Neural cell (in vitro differentiated cells): ENCODE measurements at regions not wholly inside any gene's neighbourhood (a gene's known extent, or its start where the extent isn't known, plus 50 kb on each side); places are given as distances from the start of the nearest gene placed in this dataset.

Experiments
- H2AFZ ChIP-seq: fragments of 200-600, 300-800 bp; sonication (generic), shearing (Covaris generic); 2 replicates; pipeline ENCODE4 v1.6.0; 2014; ENCODE audit warnings: low read depth, mild to moderate bottlenecking, antibody characterized with exemption, low read length, moderate library complexity
- H3F3A ChIP-seq: fragments of 200-600 bp; shearing (Covaris generic); 2 replicates; pipeline ENCODE4 v1.6.1; 2016; ENCODE audit warnings: mild to moderate bottlenecking, moderate library complexity, mixed read lengths, antibody characterized with exemption, low read length; ENCODE audit not compliant: insufficient read depth, poor library complexity, severe bottlenecking
- H3K27ac ChIP-seq: fragments of 200-600, 300-800 bp; sonication (generic), shearing (Covaris generic); 2 replicates; pipeline ENCODE4 v1.5.1; 2014; ENCODE audit warnings: mild to moderate bottlenecking, low read length, moderate library complexity
- H3K27me3 ChIP-seq: fragments of 300-800, 200-600 bp; sonication (generic), shearing (Covaris generic); 2 replicates; pipeline ENCODE4 v1.6.0; 2014; ENCODE audit warnings: mild to moderate bottlenecking, low read depth, low read length, moderate library complexity; ENCODE audit not compliant: insufficient read depth
- H3K36me3 ChIP-seq: fragments of 300-800, 200-600 bp; sonication (generic), shearing (Covaris generic); 2 replicates; pipeline ENCODE4 v1.5.1; 2014; ENCODE audit warnings: mild to moderate bottlenecking, antibody characterized with exemption, low read length, moderate library complexity; ENCODE audit not compliant: insufficient read depth
- H3K4me2 ChIP-seq: fragments of 300-800, 200-600 bp; sonication (generic), shearing (Covaris generic); 2 replicates; pipeline ENCODE4 v1.6.0; 2014; ENCODE audit warnings: mild to moderate bottlenecking, low read length
- H3K4me3 ChIP-seq: fragments of 300-800, 200-600 bp; sonication (generic), shearing (Covaris generic); 2 replicates; pipeline ENCODE4 v1.5.1; 2014; ENCODE audit warnings: mild to moderate bottlenecking, low read length, moderate library complexity
- H3K79me2 ChIP-seq: fragments of 200-600 bp; shearing (Covaris generic); replicated peaks from 2 replicates; pipeline ENCODE4 v1.6.0; 2014; ENCODE audit warnings: mild to moderate bottlenecking, low read length, moderate library complexity; ENCODE audit not compliant: insufficient read depth
- H3K9ac ChIP-seq: fragments of 300-800, 200-600 bp; sonication (generic), shearing (Covaris generic); 2 replicates; pipeline ENCODE4 v1.6.1; 2016; ENCODE audit warnings: mild to moderate bottlenecking, low read length, mixed read lengths
- H3K9me2 ChIP-seq: fragments of 200-600 bp; shearing (Covaris generic); 2 replicates; pipeline ENCODE4 v1.6.1; 2016; ENCODE audit warnings: mild to moderate bottlenecking, low read length, mixed read lengths; ENCODE audit not compliant: insufficient read depth
- H3K9me3 ChIP-seq: fragments of 200-600, 300-800 bp; sonication (generic), shearing (Covaris generic); 2 replicates; pipeline ENCODE4 v1.6.1; 2016; ENCODE audit warnings: mild to moderate bottlenecking, mixed run types, low read length, moderate library complexity, mixed read lengths
- H4K20me1 ChIP-seq: fragments of 200-600 bp; shearing (Covaris generic); 2 replicates; pipeline ENCODE4 v1.6.1; 2016; ENCODE audit warnings: mild to moderate bottlenecking, mixed run types; ENCODE audit not compliant: insufficient read depth
- EP300 ChIP-seq: fragments of 450-650 bp; conservative IDR thresholded peaks from 2 replicates; pipeline ENCODE4 v1.6.1; 2014; ENCODE audit warnings: antibody characterized with exemption, mild to moderate bottlenecking, moderate library complexity; ENCODE audit not compliant: poor library complexity, severe bottlenecking
- EZH2 ChIP-seq: fragments of 200-600, 300-800 bp; shearing (Covaris generic), sonication (generic); IDR thresholded peaks from 2 replicates; pipeline ENCODE4 v1.6.1; 2014; ENCODE audit warnings: antibody characterized with exemption, low read length, borderline replicate concordance, mild to moderate bottlenecking; ENCODE audit not compliant: insufficient read depth, poor library complexity, severe bottlenecking
- MXI1 ChIP-seq: fragments of 450-650 bp; conservative IDR thresholded peaks from 2 replicates; pipeline ENCODE4 v1.6.1; 2014; ENCODE audit warnings: antibody characterized with exemption, mild to moderate bottlenecking; ENCODE audit not compliant: poor library complexity, severe bottlenecking
- POLR2AphosphoS5 ChIP-seq: IDR thresholded peaks from 2 replicates; pipeline ENCODE4 v1.6.1; 2012
- RAD21 ChIP-seq: fragments of 450-650 bp; conservative IDR thresholded peaks from 2 replicates; pipeline ENCODE4 v1.6.1; 2014; ENCODE audit warnings: antibody characterized with exemption, mild to moderate bottlenecking, moderate library complexity
- SMC3 ChIP-seq: fragments of 450-650 bp; conservative IDR thresholded peaks from 2 replicates; pipeline ENCODE4 v1.6.1; 2014; ENCODE audit warnings: antibody characterized with exemption, mild to moderate bottlenecking, moderate library complexity; ENCODE audit not compliant: poor library complexity
- TAF1 ChIP-seq: IDR thresholded peaks from 2 replicates; pipeline ENCODE4 v1.6.1; 2012; ENCODE audit warnings: low read depth
- TF ChIP-seq, protein P1 (sequence below): fragments of 450-650 bp; IDR thresholded peaks from 2 replicates; pipeline ENCODE4 v1.5.1; 2014; ENCODE audit warnings: antibody characterized with exemption, mild to moderate bottlenecking, moderate library complexity; ENCODE audit not compliant: poor library complexity, severe bottlenecking
- TF ChIP-seq, protein P2 (sequence below): IDR thresholded peaks from 2 replicates; pipeline ENCODE4 v1.6.1; 2012; ENCODE audit warnings: borderline replicate concordance

DNA sequence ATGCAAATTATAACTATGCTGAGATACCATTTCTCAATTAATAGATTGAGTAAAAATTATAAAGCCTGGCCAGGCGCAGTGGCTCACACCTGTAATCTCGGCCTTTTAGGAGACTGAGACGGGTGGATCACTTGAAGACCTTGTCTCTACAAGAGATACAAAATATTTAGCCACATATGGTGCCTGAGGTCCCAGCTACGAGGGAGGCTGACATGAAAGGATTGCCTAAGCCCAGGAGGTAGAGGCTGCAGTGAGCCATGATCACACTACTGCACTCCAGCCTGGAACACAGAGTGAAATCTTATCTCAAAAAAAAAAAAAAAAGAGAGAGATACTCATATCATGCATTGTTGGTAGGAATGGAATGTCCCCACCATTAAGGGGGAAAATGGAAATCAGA lies 142.4 kb downstream of the RCN1 start:
- Histone ChIP-seq H3K36me3 (no peaks in the 10 kb centered on the region), H3K79me2 (no peaks in the 10 kb centered on the region), H3K4me2 (no peak overlapping the region), H3K9me3 (no peaks in the 10 kb centered on the region), H3K27ac (no peak overlapping the region), H2AFZ (no peak overlapping the region), H3K9ac (no peak overlapping the region), H3K9me2 (no peaks in the 10 kb centered on the region), H3K27me3 (no peaks in the 10 kb centered on the region), H3F3A (no peaks in the 10 kb centered on the region), H3K4me3 (no peak overlapping the region), H4K20me1 (no peaks in the 10 kb centered on the region)
- TF ChIP-seq TAF1 (no peak), SMC3 (no peak), RAD21 (no peak), EP300 (no peak), POLR2AphosphoS5 (no peak), EZH2 (no peak), MXI1 (no peak)
- TF ChIP-seq, protein P1, sequence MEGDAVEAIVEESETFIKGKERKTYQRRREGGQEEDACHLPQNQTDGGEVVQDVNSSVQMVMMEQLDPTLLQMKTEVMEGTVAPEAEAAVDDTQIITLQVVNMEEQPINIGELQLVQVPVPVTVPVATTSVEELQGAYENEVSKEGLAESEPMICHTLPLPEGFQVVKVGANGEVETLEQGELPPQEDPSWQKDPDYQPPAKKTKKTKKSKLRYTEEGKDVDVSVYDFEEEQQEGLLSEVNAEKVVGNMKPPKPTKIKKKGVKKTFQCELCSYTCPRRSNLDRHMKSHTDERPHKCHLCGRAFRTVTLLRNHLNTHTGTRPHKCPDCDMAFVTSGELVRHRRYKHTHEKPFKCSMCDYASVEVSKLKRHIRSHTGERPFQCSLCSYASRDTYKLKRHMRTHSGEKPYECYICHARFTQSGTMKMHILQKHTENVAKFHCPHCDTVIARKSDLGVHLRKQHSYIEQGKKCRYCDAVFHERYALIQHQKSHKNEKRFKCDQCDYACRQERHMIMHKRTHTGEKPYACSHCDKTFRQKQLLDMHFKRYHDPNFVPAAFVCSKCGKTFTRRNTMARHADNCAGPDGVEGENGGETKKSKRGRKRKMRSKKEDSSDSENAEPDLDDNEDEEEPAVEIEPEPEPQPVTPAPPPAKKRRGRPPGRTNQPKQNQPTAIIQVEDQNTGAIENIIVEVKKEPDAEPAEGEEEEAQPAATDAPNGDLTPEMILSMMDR = no peak
- TF ChIP-seq, protein P2, sequence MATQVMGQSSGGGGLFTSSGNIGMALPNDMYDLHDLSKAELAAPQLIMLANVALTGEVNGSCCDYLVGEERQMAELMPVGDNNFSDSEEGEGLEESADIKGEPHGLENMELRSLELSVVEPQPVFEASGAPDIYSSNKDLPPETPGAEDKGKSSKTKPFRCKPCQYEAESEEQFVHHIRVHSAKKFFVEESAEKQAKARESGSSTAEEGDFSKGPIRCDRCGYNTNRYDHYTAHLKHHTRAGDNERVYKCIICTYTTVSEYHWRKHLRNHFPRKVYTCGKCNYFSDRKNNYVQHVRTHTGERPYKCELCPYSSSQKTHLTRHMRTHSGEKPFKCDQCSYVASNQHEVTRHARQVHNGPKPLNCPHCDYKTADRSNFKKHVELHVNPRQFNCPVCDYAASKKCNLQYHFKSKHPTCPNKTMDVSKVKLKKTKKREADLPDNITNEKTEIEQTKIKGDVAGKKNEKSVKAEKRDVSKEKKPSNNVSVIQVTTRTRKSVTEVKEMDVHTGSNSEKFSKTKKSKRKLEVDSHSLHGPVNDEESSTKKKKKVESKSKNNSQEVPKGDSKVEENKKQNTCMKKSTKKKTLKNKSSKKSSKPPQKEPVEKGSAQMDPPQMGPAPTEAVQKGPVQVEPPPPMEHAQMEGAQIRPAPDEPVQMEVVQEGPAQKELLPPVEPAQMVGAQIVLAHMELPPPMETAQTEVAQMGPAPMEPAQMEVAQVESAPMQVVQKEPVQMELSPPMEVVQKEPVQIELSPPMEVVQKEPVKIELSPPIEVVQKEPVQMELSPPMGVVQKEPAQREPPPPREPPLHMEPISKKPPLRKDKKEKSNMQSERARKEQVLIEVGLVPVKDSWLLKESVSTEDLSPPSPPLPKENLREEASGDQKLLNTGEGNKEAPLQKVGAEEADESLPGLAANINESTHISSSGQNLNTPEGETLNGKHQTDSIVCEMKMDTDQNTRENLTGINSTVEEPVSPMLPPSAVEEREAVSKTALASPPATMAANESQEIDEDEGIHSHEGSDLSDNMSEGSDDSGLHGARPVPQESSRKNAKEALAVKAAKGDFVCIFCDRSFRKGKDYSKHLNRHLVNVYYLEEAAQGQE = no peak

DNA sequence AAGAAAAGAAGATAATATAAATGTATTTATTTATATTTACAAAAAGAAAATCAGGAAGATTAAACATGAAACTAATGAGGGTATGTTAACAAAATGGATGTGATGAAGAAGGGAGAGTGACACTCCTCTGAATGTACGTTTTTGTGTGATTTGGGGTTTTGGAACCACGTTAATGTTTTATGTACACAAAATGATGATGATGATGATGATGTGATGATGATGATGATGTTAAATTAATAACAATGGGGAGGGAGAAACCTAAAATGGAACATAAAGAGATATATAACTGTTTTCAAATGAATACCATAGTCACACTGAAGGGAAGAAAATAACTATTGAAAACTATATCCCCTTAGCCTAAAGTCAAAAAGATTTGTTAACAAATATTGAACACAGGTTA lies 143.1 kb downstream of the RCN1 start:
- no peaks in the 10 kb centered on the region for H3K36me3 ChIP-seq
- no peaks in the 10 kb centered on the region for H3K9me3 ChIP-seq
- no peaks in the 10 kb centered on the region for H3K9me2 ChIP-seq
- H3K79me2 ChIP-seq = no peaks in the 10 kb centered on the region
- no peaks in the 10 kb centered on the region for H4K20me1 ChIP-seq
- no peak overlapping the region for H3K27ac ChIP-seq
- no peak overlapping the region for H2AFZ ChIP-seq
- no peaks in the 10 kb centered on the region for H3K27me3 ChIP-seq
- H3F3A ChIP-seq = no peaks in the 10 kb centered on the region
- no peak overlapping the region for H3K4me2 ChIP-seq
- H3K4me3 ChIP-seq = no peak overlapping the region
- TF ChIP-seq, protein P2 = no peak
- TF ChIP-seq TAF1 = no peak
- no peak overlapping the region for H3K9ac ChIP-seq
